Adipocyte (in vitro differentiated cells): ENCODE measurements at regions not wholly inside any gene's neighbourhood (a gene's known extent, or its start where the extent isn't known, plus 50 kb on each side); places are given as distances from the start of the nearest gene placed in this dataset.

Experiments used
- DNase-seq: peaks from one replicate; pipeline ENCODE4 v3.0.0-alpha.2; 2015; ENCODE audit warnings: low read depth
- H3K27me3 ChIP-seq: replicated peaks from 2 replicates; pipeline ENCODE4 v1.7.0; 2013; ENCODE audit warnings: mild to moderate bottlenecking, low read length, moderate library complexity; ENCODE audit not compliant: control insufficient read depth, insufficient read depth
- H3K36me3 ChIP-seq: 2 replicates; pipeline ENCODE4 v1.7.0; 2013; ENCODE audit warnings: low read length, mild to moderate bottlenecking, moderate library complexity; ENCODE audit not compliant: control insufficient read depth, insufficient read depth, severe bottlenecking
- H3K4me1 ChIP-seq: 2 replicates; pipeline ENCODE4 v1.7.0; 2013; ENCODE audit warnings: mild to moderate bottlenecking, low read length, moderate library complexity; ENCODE audit not compliant: control insufficient read depth, insufficient read depth
- H3K4me3 ChIP-seq: 2 replicates; pipeline ENCODE4 v1.7.0; 2013; ENCODE audit warnings: mild to moderate bottlenecking, low read length, moderate library complexity
- H3K9ac ChIP-seq: 2 replicates; pipeline ENCODE4 v1.7.0; 2013; ENCODE audit warnings: mild to moderate bottlenecking, low read length, moderate library complexity
- H3K9me3 ChIP-seq: 2 replicates; pipeline ENCODE4 v1.7.0; 2013; ENCODE audit warnings: mild to moderate bottlenecking, low read length, moderate library complexity; ENCODE audit not compliant: control insufficient read depth

DNA sequence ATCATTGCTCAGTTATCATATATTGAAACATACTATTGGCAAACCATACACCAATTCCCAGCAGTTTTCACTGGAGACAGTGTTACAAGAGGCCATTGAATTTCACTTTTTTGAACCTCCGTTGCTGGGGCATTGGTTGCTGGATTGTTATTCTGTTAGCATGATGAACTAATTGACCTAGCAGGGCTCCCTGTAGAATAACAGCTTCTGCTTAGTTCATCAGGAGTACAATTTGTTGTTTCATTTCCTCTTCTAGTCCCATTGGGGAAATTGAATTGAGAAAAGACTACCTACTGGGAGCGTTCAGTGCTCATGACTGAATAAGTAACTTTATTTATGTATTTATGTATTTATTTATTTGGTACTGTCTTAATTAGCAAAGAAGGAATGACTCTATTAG is 151.6 kb downstream of the SLIT2 start:
- Histone ChIP-seq H3K36me3 (no peaks in the 10 kb centered on the region), H3K27me3 (no peaks in the 10 kb centered on the region), H3K4me3 (no peak overlapping the region), H3K4me1 (peaks cover 13% of the 10 kb centered on the region), H3K9ac (no peak overlapping the region), H3K9me3 (no peaks in the 10 kb centered on the region)
- no peak for DNase-seq

DNA sequence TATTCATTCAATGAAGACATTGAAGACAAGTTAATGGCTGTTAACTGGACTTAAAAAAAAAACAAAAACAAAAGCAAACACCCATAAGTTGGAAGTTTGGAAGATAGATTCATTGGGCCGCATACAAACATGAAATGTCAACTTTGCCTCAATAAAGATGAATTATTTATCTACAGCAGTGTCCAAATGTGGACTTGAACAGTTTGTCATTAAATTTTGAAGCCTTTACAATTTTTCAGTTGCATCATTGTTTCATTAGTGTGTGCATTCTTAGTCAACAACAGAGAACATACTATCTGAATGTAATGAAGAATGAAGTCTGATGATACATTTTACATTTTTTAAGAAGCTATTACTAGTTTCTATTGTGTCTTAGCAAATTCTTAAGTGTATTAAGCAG is 152.1 kb downstream of the SLIT2 start:
- peaks cover 18% of the 10 kb centered on the region for H3K4me1 ChIP-seq
- no peaks in the 10 kb centered on the region for H3K27me3 ChIP-seq
- H3K4me3 ChIP-seq, result no peak overlapping the region
- no peaks in the 10 kb centered on the region for H3K9me3 ChIP-seq
- no peak for DNase-seq
- no peak overlapping the region for H3K9ac ChIP-seq
- no peaks in the 10 kb centered on the region for H3K36me3 ChIP-seq

DNA sequence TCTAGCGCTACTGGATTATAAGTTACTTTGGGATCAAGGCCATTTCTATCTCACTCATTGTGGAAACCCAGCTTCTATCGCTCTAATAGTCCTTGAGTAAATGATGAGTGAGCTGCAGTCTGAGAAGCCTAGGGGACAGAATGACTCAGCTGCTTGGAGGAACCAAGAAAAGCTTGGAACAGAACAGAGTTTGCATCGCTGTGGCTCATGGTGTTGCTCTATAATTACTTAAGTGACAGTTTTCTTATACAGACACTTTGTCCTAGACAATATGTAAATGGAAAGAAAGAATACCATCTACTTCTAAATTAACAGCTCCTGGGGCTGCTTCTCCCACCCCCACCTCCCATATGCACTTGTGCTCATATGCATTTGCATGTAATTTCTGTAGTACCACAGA is 156.9 kb downstream of the SLIT2 start:
- Histone ChIP-seq H3K4me3 (peak overlapping the region; percentile 39), H3K36me3 (no peaks in the 10 kb centered on the region), H3K9me3 (no peaks in the 10 kb centered on the region), H3K9ac (no peak overlapping the region), H3K4me1 (peaks cover 15% of the 10 kb centered on the region), H3K27me3 (no peaks in the 10 kb centered on the region)
- no peak for DNase-seq

DNA sequence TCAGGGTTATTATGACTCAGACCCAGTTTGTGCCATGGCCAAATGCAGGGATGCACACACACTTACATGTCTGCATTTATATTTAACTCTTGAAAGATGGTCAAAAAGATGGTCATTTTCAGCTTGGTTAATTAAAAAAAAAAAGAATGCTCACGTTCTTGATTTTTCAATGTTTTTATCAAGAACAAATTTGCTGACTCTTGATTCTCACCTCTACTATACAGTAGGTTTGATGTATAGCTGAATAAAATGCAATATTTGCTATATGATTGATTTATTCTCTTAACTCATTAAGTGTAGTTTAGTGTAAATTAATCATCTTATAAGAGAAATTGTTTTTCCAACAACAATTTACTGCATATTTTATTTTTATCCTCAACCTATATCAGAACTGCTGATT is 160.4 kb downstream of the SLIT2 start:
- no peak overlapping the region for H3K9ac ChIP-seq
- no peaks in the 10 kb centered on the region for H3K36me3 ChIP-seq
- peaks cover 12% of the 10 kb centered on the region for H3K4me1 ChIP-seq
- no peak overlapping the region for H3K4me3 ChIP-seq
- H3K9me3 ChIP-seq, result no peaks in the 10 kb centered on the region
- H3K27me3 ChIP-seq, result no peaks in the 10 kb centered on the region
- no peak for DNase-seq

DNA sequence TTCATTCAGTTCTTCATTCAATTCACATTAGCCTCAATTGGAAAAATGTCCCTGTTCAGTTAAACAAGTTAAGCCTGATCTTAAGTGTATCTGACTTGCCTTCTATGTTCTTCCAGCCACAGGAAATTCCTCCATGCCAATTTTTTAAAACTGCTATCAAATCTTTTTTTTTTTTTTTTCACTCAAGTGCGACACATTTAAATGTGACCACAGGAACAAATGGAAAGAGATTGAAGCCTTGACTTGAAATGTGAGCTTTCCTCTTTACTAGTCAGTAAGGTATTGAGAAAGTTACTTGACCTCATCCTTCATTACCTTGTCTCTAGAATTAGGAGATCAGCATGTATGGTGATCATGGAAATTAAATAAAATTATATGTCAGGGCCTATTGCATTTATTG is 165.1 kb downstream of the SLIT2 start:
- no peak overlapping the region for H3K4me3 ChIP-seq
- H3K36me3 ChIP-seq, result no peaks in the 10 kb centered on the region
- no peak overlapping the region for H3K9ac ChIP-seq
- DNase-seq, result peak; percentile 46
- H3K9me3 ChIP-seq, result no peaks in the 10 kb centered on the region
- H3K27me3 ChIP-seq, result no peaks in the 10 kb centered on the region
- H3K4me1 ChIP-seq, result no peaks in the 10 kb centered on the region

DNA sequence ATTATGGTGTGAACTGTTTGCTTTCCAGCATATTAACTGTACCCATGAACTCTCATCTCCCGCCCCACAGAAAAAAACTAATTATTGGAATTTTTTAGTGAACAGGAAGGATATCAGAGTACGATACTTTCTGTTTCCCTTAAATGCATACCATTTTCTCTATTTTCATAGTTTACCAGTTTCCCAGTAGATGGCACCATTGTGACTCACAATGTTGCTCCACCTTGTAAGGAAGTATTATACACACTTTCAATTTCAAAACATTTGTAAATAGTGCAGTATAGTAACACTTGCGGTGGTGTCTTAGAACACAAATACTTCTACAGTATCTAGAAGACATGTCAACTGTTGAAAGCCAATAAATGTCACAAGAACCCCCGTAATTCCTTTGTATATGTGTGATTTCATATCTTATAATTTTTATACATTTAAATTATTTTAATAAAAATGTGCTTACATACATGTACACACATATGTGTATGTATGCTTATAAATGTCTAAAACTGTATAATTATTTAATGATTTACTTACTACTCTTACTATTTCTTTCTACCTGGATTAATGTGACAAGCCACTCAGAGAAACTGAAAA is 167.3 kb downstream of the SLIT2 start:
- Histone ChIP-seq H3K9me3 (no peaks in the 10 kb centered on the region), H3K9ac (peak overlapping the region; percentile 84), H3K4me3 (peak overlapping the region; percentile 80), H3K4me1 (no peaks in the 10 kb centered on the region), H3K27me3 (no peaks in the 10 kb centered on the region), H3K36me3 (no peaks in the 10 kb centered on the region)
- peak; percentile 86 for DNase-seq

DNA sequence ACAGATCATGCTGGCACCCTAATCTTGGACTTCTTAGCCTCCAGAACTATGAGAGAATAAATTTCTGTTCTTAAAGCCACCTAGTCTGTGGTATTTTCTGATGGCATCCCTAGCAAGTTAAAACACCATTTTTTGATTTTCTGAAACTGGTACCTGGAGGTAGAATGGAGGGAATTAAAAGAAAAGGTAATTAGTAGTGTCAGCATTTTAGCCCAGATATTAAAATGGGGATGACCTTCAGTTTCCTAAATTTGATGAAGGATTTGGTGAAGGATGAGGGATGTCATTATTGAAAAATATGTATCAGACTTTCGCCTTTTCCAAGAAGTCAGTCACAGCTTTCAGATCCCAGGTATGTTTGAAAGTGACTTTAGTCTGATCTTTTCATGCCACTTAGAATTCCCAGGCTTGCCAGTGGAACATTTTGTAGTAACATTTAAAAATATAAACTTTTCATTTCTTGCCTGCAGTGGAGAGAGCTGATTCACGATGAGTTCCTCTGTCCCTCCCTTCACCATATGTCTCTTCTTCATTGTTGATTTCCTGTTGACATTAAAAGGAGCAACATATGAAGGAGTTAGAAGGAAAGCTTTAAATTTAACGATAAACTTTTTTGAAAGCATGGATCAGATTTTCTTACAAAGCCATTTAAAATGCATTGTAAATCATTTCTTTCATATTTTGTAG is 169.4 kb downstream of the SLIT2 start:
- no peak for DNase-seq
- Histone ChIP-seq H3K27me3 (no peaks in the 10 kb centered on the region), H3K9ac (no peak overlapping the region), H3K4me1 (no peaks in the 10 kb centered on the region), H3K4me3 (no peak overlapping the region), H3K36me3 (no peaks in the 10 kb centered on the region), H3K9me3 (no peaks in the 10 kb centered on the region)

DNA sequence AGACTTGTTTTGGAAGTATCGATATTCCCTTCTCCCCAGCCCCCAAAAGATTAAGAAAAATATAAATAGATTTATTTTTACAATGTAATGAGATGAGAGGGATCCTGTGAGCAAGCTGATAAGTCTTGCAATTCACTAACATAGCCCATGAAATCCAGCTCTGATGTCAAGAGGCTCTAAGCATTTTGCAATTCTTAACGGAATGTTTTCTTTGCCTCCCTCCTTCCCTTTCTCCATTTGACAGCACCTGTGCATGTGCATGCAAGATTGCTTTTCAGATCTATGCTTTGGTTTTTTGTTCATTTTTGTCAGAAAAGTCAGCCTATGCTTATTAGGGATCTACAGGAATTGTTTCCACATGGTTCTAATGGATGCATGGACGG is 169.9 kb downstream of the SLIT2 start:
- Histone ChIP-seq H3K27me3 (no peaks in the 10 kb centered on the region), H3K4me3 (no peak overlapping the region), H3K36me3 (no peaks in the 10 kb centered on the region), H3K4me1 (no peaks in the 10 kb centered on the region), H3K9me3 (no peaks in the 10 kb centered on the region), H3K9ac (no peak overlapping the region)
- DNase-seq, result peak; percentile 70

DNA sequence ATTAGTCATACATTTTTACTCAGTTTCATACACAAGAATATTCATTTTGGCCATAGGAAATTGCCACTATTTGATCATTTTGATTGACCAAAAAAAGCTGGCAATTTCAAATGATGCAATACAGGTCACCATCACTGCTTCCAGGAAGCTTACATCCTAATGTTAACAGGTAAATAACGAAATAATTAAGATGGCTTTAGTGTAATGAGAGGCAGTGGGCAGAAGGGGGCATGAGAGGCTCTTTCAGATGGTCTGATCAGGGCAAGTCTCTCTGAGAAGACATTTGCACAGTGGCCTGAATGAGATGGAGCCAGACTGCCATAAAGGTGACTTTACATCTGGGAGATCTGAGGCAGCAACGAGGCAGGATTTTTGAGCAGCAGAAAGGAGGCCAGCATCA is 170.7 kb downstream of the SLIT2 start:
- Histone ChIP-seq H3K4me3 (no peak overlapping the region), H3K9me3 (no peaks in the 10 kb centered on the region), H3K9ac (no peak overlapping the region), H3K4me1 (no peaks in the 10 kb centered on the region), H3K27me3 (no peaks in the 10 kb centered on the region), H3K36me3 (no peaks in the 10 kb centered on the region)
- peak; percentile 67 for DNase-seq

DNA sequence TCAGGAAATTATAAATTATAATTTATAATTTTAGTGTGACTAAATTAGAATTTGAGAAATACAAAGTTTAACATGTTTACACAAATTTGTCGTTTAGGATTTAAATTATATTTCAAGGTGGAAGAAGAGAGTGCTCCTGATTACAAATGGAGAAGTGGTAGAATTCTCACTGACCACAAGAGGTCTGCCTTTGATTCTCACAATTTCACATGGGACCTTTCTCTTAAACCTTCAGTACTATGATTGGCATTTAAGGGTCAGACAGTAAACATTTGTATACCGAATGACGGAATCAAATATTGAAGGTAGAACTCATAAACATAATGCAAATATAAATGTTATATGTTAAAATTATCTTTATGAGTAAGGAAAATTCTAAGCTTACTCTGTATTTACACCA is 171.7 kb downstream of the SLIT2 start:
- Histone ChIP-seq H3K36me3 (no peaks in the 10 kb centered on the region), H3K9me3 (no peaks in the 10 kb centered on the region), H3K4me3 (no peak overlapping the region), H3K27me3 (no peaks in the 10 kb centered on the region), H3K4me1 (no peaks in the 10 kb centered on the region), H3K9ac (no peak overlapping the region)
- DNase-seq, result no peak

DNA sequence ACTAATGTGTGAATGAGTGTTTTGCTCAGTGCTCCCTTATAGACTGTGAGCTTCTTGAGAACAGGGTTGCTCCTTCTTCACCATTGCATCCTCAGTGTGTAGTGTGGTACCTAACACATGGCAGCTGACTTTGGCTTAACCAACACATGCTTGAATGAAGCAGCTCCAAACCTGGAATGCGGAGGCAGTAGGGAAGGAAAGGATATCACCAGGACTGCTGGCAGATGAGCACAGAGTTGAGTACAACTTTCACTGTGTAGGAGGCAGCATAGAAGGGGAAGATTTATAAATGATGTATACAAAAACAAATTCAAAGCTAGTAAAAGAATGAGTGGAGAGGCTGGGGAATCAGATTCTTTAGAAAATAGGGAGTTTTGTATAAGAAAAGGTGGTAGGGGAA is 174.3 kb downstream of the SLIT2 start:
- no peaks in the 10 kb centered on the region for H3K27me3 ChIP-seq

More for the DNA sequence above, 174.3 kb downstream of the SLIT2 start:
- no peaks in the 10 kb centered on the region for H3K36me3 ChIP-seq
- H3K4me1 ChIP-seq, result peaks cover 10% of the 10 kb centered on the region
- no peaks in the 10 kb centered on the region for H3K9me3 ChIP-seq
- no peak overlapping the region for H3K4me3 ChIP-seq
- DNase-seq, result no peak
- H3K9ac ChIP-seq, result no peak overlapping the region
